ENCODE measurements at regions not wholly inside any gene's neighbourhood (a gene's known extent, or its start where the extent isn't known, plus 50 kb on each side); places are given as distances from the start of the nearest gene placed in this dataset.

DNA sequence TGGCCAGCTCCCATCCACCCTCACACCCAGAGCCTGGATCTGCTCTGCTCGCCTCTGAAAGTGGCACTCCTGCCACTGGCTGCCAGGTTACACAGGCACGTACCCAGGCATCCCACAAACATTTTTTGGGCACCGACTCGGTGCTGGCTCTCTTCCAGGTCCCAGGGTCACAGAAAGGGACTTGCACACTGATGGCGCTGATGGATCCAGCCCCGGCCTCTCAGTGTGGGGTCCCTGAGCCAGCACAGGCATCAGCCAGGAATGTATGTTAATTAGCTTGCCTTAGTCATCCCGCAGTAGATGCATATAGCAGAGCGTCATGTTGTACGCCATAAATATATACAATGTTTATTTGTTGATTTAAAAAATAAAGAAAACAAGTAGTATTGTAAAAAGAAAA, 537.2 kb downstream of the NPHP4 start:
- no peaks in the 10 kb centered on the region for H3K4me1 ChIP-seq (ENCODE audit: control extremely low read depth in 1 of 4, control insufficient read depth in 4 of 4, insufficient read depth in 4 of 4, low read length in 3 of 4)
- CTCF ChIA-PET: no interaction called here
- peaks cover 0 to 2% (median 0%) of the 10 kb centered on the region in 5 experiments for H3K9me3 ChIP-seq (ENCODE audit: control extremely low read depth in 1 of 5, control insufficient read depth in 4 of 5, insufficient read depth in 2 of 5, low read depth in 1 of 5, low read length in 4 of 5)
- DNase-seq: no peak
- H3K27me3 ChIP-seq (replicated peaks in 2 of 5; ENCODE audit: control insufficient read depth in 4 of 5, insufficient read depth in 5 of 5, low read length in 4 of 5): peaks cover 0 to 68% (median 4%) of the 10 kb centered on the region in 5 experiments
- no peak overlapping the region for H3K27ac ChIP-seq (ENCODE audit: insufficient read depth in 1 of 2, low read depth in 1 of 2, low read length in 2 of 2, poor library complexity in 1 of 2, severe bottlenecking in 2 of 2)
- no peaks in the 10 kb centered on the region for H3K36me3 ChIP-seq (ENCODE audit: control insufficient read depth in 4 of 4, insufficient read depth in 4 of 4, low read length in 3 of 4)
- no peak overlapping the region for H3K4me3 ChIP-seq (ENCODE audit: control insufficient read depth in 1 of 7, extremely low read depth in 1 of 7, insufficient read depth in 4 of 7, low read depth in 2 of 7, low read length in 6 of 7)
- WGBS (ENCODE audit: insufficient coverage): 80% methylated on average over 6 of the region's 9 CpGs
- POLR2A ChIA-PET: interaction anchor here (0.6 kb wide), 1 partner anchor 32 kb away, joined by 3 read pairs; no protein-coding TSS in a partner anchor

DNA sequence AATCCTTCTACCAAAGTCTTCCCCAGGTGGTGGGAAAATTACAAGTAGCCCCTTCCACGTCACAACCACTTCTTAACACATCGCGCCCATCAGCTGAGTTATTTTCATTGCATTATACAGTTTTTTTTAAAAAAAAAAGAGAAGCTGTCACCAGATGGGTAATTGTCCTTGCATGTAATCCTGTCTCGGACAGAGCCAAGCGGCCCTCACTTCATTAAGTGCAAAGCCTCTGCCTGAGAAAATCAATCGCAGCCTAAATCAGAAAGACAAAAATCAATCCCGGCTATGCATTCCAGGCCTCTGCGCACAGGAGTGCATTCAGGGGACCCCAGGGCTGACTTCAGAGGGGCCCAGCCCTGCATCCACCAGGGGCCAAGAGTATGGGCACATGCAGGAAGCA, 538.9 kb downstream of the NPHP4 start:
- ChIA-PET POLR2A (no interaction called here), CTCF (no interaction called here)
- WGBS (ENCODE audit: insufficient coverage): 92% methylated on average over 5 of the region's 8 CpGs

DNA sequence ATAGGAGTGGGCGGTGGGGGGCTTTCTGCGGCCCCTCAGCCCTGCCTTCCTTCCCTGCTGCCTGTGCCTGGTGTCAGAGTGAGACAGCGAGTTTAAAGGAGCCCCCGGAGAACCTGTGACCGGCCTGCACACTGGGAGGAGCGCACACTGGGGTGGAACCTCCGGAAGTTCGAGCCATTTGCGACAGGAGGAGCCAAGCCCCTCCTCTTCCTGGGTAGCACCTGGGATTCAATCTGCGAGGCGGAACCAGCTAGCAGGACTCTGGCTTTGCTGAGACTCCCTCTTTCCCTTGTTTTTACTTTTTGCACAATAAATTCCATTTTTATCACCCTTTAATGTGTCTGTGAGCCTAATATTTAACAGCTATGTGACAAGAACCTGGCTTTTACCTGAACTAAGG, 540.6 kb downstream of the NPHP4 start:
- no peaks in the 10 kb centered on the region for H3K4me1 ChIP-seq (ENCODE audit: control extremely low read depth in 1 of 4, control insufficient read depth in 4 of 4, insufficient read depth in 4 of 4, low read length in 3 of 4)
- peaks cover 0 to 75% (median 11%) of the 10 kb centered on the region in 5 experiments for H3K27me3 ChIP-seq (replicated peaks in 2 of 5; ENCODE audit: control insufficient read depth in 4 of 5, insufficient read depth in 5 of 5, low read length in 4 of 5)
- POLR2A ChIA-PET: no interaction called here
- no peaks in the 10 kb centered on the region for H3K9me3 ChIP-seq (ENCODE audit: control extremely low read depth in 1 of 5, control insufficient read depth in 4 of 5, insufficient read depth in 2 of 5, low read depth in 1 of 5, low read length in 4 of 5)
- no peak overlapping the region for H3K4me3 ChIP-seq (ENCODE audit: control insufficient read depth in 1 of 7, extremely low read depth in 1 of 7, insufficient read depth in 4 of 7, low read depth in 2 of 7, low read length in 6 of 7)
- WGBS (ENCODE audit: insufficient coverage): 76% methylated on average over 10 of the region's 11 CpGs
- no peak overlapping the region for H3K27ac ChIP-seq (ENCODE audit: insufficient read depth in 1 of 2, low read depth in 1 of 2, low read length in 2 of 2, poor library complexity in 1 of 2, severe bottlenecking in 2 of 2)
- no peak for DNase-seq
- CTCF ChIA-PET: no interaction called here
- H3K36me3 ChIP-seq (ENCODE audit: control insufficient read depth in 4 of 4, insufficient read depth in 4 of 4, low read length in 3 of 4): no peaks in the 10 kb centered on the region

More for the DNA sequence above, 538.9 kb downstream of the NPHP4 start:
- Histone ChIP-seq H3K27ac (ENCODE audit: insufficient read depth in 1 of 2, low read depth in 1 of 2, low read length in 2 of 2, poor library complexity in 1 of 2, severe bottlenecking in 2 of 2) (no peak overlapping the region), H3K36me3 (ENCODE audit: control insufficient read depth in 4 of 4, insufficient read depth in 4 of 4, low read length in 3 of 4) (no peaks in the 10 kb centered on the region), H3K4me1 (ENCODE audit: control extremely low read depth in 1 of 4, control insufficient read depth in 4 of 4, insufficient read depth in 4 of 4, low read length in 3 of 4) (no peaks in the 10 kb centered on the region), H3K27me3 (replicated peaks in 2 of 5; ENCODE audit: control insufficient read depth in 4 of 5, insufficient read depth in 5 of 5, low read length in 4 of 5) (peaks cover 0 to 69% (median 9%) of the 10 kb centered on the region in 5 experiments), H3K4me3 (ENCODE audit: control insufficient read depth in 1 of 7, extremely low read depth in 1 of 7, insufficient read depth in 4 of 7, low read depth in 2 of 7, low read length in 6 of 7) (no peak overlapping the region), H3K9me3 (ENCODE audit: control extremely low read depth in 1 of 5, control insufficient read depth in 4 of 5, insufficient read depth in 2 of 5, low read depth in 1 of 5, low read length in 4 of 5) (no peaks in the 10 kb centered on the region)
- no peak for DNase-seq

DNA sequence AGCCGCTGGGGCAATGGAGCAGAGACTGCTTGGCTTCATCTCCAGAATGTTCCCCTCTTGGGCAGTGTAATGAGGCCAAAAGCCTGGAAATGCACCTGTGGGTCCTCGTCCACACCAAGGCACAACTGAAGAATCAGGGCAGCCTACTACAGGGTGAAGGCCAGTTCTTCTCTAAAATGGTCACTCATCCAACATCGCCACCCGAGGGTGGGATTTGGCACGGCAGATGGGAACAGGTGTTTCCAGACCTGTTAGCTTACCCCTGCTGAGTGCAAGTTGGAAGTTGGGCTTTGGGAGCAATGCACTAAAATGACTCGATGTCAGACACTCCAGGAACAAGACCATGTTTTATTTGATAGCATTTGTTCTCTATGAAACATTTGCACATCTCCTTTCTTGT, 543.7 kb downstream of the NPHP4 start:
- ChIA-PET POLR2A (no interaction called here), CTCF (no interaction called here)
- 68% methylated on average over 6 of the region's 6 CpGs for WGBS (ENCODE audit: insufficient coverage)
- Histone ChIP-seq H3K4me1 (ENCODE audit: control extremely low read depth in 1 of 4, control insufficient read depth in 4 of 4, insufficient read depth in 4 of 4, low read length in 3 of 4) (no peaks in the 10 kb centered on the region), H3K4me3 (ENCODE audit: control insufficient read depth in 1 of 7, extremely low read depth in 1 of 7, insufficient read depth in 4 of 7, low read depth in 2 of 7, low read length in 6 of 7) (no peak overlapping the region), H3K27ac (ENCODE audit: insufficient read depth in 1 of 2, low read depth in 1 of 2, low read length in 2 of 2, poor library complexity in 1 of 2, severe bottlenecking in 2 of 2) (no peak overlapping the region), H3K27me3 (replicated peaks in 2 of 5; ENCODE audit: control insufficient read depth in 4 of 5, insufficient read depth in 5 of 5, low read length in 4 of 5) (peaks cover 0 to 58% (median 13%) of the 10 kb centered on the region in 5 experiments), H3K9me3 (ENCODE audit: control extremely low read depth in 1 of 5, control insufficient read depth in 4 of 5, insufficient read depth in 2 of 5, low read depth in 1 of 5, low read length in 4 of 5) (no peaks in the 10 kb centered on the region), H3K36me3 (ENCODE audit: control insufficient read depth in 4 of 4, insufficient read depth in 4 of 4, low read length in 3 of 4) (no peaks in the 10 kb centered on the region)
- no peak for DNase-seq

DNA sequence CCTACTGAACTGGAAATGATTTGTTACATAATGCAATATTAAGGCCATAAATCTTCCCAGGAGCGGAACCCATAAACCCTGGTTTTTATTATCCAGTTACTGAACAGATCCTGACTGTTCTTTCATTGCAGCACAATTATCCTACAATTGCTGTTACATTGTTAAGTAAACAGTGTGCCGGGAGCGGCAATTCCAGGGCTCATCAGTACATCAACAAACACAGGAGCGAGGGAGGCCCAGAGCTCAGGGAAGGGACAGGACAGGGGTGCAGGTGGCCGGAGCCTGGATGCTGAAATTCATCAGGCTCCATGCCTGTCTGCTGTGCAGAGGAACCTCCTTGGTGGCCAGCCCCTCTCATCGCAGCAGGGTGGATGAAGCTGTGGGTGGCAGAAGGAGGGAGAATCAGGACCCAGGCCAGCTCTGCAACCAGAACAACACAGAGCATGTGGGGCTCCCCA, 544.7 kb downstream of the NPHP4 start:
- peaks cover 0 to 52% (median 11%) of the 10 kb centered on the region in 5 experiments for H3K27me3 ChIP-seq (replicated peaks in 2 of 5; ENCODE audit: control insufficient read depth in 4 of 5, insufficient read depth in 5 of 5, low read length in 4 of 5)
- DNase-seq: no peak
- no peaks in the 10 kb centered on the region for H3K9me3 ChIP-seq (ENCODE audit: control extremely low read depth in 1 of 5, control insufficient read depth in 4 of 5, insufficient read depth in 2 of 5, low read depth in 1 of 5, low read length in 4 of 5)
- ChIA-PET CTCF (interaction anchor here (0.7 kb wide), 1 partner anchor 68 kb away, joined by 3 read pairs; no protein-coding TSS in a partner anchor), POLR2A (no interaction called here)
- no peak overlapping the region for H3K27ac ChIP-seq (ENCODE audit: insufficient read depth in 1 of 2, low read depth in 1 of 2, low read length in 2 of 2, poor library complexity in 1 of 2, severe bottlenecking in 2 of 2)
- H3K36me3 ChIP-seq (ENCODE audit: control insufficient read depth in 4 of 4, insufficient read depth in 4 of 4, low read length in 3 of 4): no peaks in the 10 kb centered on the region
- H3K4me3 ChIP-seq (ENCODE audit: control insufficient read depth in 1 of 7, extremely low read depth in 1 of 7, insufficient read depth in 4 of 7, low read depth in 2 of 7, low read length in 6 of 7): no peak overlapping the region
- no peaks in the 10 kb centered on the region for H3K4me1 ChIP-seq (ENCODE audit: control extremely low read depth in 1 of 4, control insufficient read depth in 4 of 4, insufficient read depth in 4 of 4, low read length in 3 of 4)
- 69% methylated on average over 5 of the region's 6 CpGs for WGBS (ENCODE audit: insufficient coverage)

DNA sequence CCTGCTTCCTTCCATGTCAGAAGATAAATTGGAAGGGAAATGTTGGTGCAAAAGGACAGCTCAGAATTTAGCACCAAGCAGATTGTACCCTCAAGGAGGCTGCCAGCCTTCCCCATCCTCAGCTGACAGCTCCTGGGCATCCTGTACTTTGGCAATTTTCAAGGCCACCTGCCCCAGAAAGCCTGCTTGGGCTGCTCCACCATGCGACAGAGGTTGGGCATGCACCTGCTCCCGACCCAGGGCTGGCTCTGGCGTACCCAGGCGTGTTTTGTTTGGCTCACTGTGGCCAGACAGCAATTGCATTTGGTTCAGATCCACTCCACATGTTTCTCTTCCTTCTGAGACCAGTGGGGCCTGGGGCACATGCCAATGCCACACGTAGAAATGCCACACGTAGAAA, 547.8 kb downstream of the NPHP4 start:
- 92% methylated on average over 6 of the region's 6 CpGs for WGBS (ENCODE audit: insufficient coverage)
- Histone ChIP-seq H3K4me3 (ENCODE audit: control insufficient read depth in 1 of 7, extremely low read depth in 1 of 7, insufficient read depth in 4 of 7, low read depth in 2 of 7, low read length in 6 of 7) (no peak overlapping the region), H3K27ac (ENCODE audit: insufficient read depth in 1 of 2, low read depth in 1 of 2, low read length in 2 of 2, poor library complexity in 1 of 2, severe bottlenecking in 2 of 2) (no peak overlapping the region), H3K9me3 (ENCODE audit: control extremely low read depth in 1 of 5, control insufficient read depth in 4 of 5, insufficient read depth in 2 of 5, low read depth in 1 of 5, low read length in 4 of 5) (peaks cover 0 to 6% (median 0%) of the 10 kb centered on the region in 5 experiments), H3K4me1 (ENCODE audit: control extremely low read depth in 1 of 4, control insufficient read depth in 4 of 4, insufficient read depth in 4 of 4, low read length in 3 of 4) (no peaks in the 10 kb centered on the region), H3K36me3 (ENCODE audit: control insufficient read depth in 4 of 4, insufficient read depth in 4 of 4, low read length in 3 of 4) (no peaks in the 10 kb centered on the region), H3K27me3 (replicated peaks in 2 of 5; ENCODE audit: control insufficient read depth in 4 of 5, insufficient read depth in 5 of 5, low read length in 4 of 5) (peaks cover 0 to 45% (median 18%) of the 10 kb centered on the region in 5 experiments)
- CTCF ChIA-PET: no interaction called here
- POLR2A ChIA-PET: interaction anchor here (0.5 to 0.6 kb wide), 2 partner anchors 215 to 617 kb away, joined by 3 read pairs; no protein-coding TSS in a partner anchor
- no peak for DNase-seq

DNA sequence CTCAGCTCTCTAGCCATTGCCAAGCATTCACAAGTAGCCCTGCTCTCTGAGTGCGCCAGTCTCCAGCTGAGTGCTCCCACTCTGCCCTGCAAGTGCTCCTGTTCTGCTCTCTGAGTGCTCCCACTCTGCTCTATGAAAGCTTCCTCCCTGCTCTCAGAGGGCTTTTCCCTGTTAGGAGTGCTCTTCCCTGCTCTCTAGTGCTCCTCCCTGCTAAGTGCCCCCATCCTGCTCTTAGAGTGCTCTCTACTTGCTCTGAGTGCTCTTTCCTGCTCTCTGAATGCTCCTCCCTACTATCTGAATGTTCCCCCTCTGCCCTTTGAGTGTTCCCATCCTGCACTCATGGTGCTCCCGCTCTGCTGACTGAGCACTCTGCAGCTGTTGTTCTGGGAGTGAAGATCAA, 555.4 kb downstream of the NPHP4 start:
- Histone ChIP-seq H3K36me3 (ENCODE audit: control insufficient read depth in 4 of 4, insufficient read depth in 4 of 4, low read length in 3 of 4) (no peaks in the 10 kb centered on the region), H3K4me3 (ENCODE audit: control insufficient read depth in 1 of 7, extremely low read depth in 1 of 7, insufficient read depth in 4 of 7, low read depth in 2 of 7, low read length in 6 of 7) (no peak overlapping the region), H3K9me3 (ENCODE audit: control extremely low read depth in 1 of 5, control insufficient read depth in 4 of 5, insufficient read depth in 2 of 5, low read depth in 1 of 5, low read length in 4 of 5) (peaks cover 0 to 16% (median 0%) of the 10 kb centered on the region in 5 experiments), H3K27me3 (replicated peaks in 2 of 5; ENCODE audit: control insufficient read depth in 4 of 5, insufficient read depth in 5 of 5, low read length in 4 of 5) (peaks cover 0 to 46% (median 12%) of the 10 kb centered on the region in 5 experiments), H3K27ac (ENCODE audit: insufficient read depth in 1 of 2, low read depth in 1 of 2, low read length in 2 of 2, poor library complexity in 1 of 2, severe bottlenecking in 2 of 2) (no peak overlapping the region), H3K4me1 (ENCODE audit: control extremely low read depth in 1 of 4, control insufficient read depth in 4 of 4, insufficient read depth in 4 of 4, low read length in 3 of 4) (no peaks in the 10 kb centered on the region)
- no peak for DNase-seq
- POLR2A ChIA-PET: no interaction called here
- CTCF ChIA-PET: no interaction called here
- WGBS (ENCODE audit: insufficient coverage): 100% methylated on average over 2 of the region's 2 CpGs
